Left renal cortex interstitium (tissue), 4 donors: ENCODE measurements at regions not wholly inside any gene's neighbourhood (a gene's known extent, or its start where the extent isn't known, plus 50 kb on each side); places are given as distances from the start of the nearest gene placed in this dataset.

Source experiments
- DNase-seq, 4 donors: peaks; one replicate each; pipeline ENCODE4 v3.0.0-alpha.2; 2013; ENCODE audit warnings: low read depth in 4 of 4, low spot score in 2 of 4, missing footprints in 1 of 4

GRCh38 chr3:94564247-94564646, 501.4 kb downstream of the NSUN3 start:
- DNase-seq: no peak

GRCh38 chr3:94568041-94568440, 505.2 kb downstream of the NSUN3 start:
- no peak for DNase-seq

GRCh38 chr3:94573337-94573736, 510.5 kb downstream of the NSUN3 start:
- DNase-seq: no peak

GRCh38 chr3:94587291-94587690, 524.4 kb downstream of the NSUN3 start:
- no peak for DNase-seq

GRCh38 chr3:94593526-94594150, 530.8 kb downstream of the NSUN3 start:
- DNase-seq: no peak

GRCh38 chr3:94596141-94596540, 533.3 kb downstream of the NSUN3 start:
- DNase-seq: no peak

- no peak for DNase-seq
Observed at GRCh38 chr3:94596887-94597566, 534.2 kb downstream of the NSUN3 start.

GRCh38 chr3:94607778-94608177, 544.9 kb downstream of the NSUN3 start:
- no peak for DNase-seq

- no peak for DNase-seq
Observed at GRCh38 chr3:94609908-94610307, 547.0 kb downstream of the NSUN3 start.

- DNase-seq: no peak
Observed at GRCh38 chr3:94611596-94611995, 548.7 kb downstream of the NSUN3 start.

GRCh38 chr3:94612631-94613030, 549.8 kb downstream of the NSUN3 start:
- no peak for DNase-seq

GRCh38 chr3:94614192-94614591, 551.3 kb downstream of the NSUN3 start:
- DNase-seq: no peak

GRCh38 chr3:94615275-94616065, 552.6 kb downstream of the NSUN3 start:
- DNase-seq: no peak

GRCh38 chr3:94616833-94617232, 554.0 kb downstream of the NSUN3 start:
- no peak for DNase-seq

GRCh38 chr3:94617312-94617711, 554.5 kb downstream of the NSUN3 start:
- DNase-seq: no peak

GRCh38 chr3:94619643-94620042, 556.8 kb downstream of the NSUN3 start:
- no peak for DNase-seq

- no peak for DNase-seq
Observed at GRCh38 chr3:94626573-94626972, 563.7 kb downstream of the NSUN3 start.

GRCh38 chr3:94627689-94628088, 564.8 kb downstream of the NSUN3 start:
- DNase-seq: no peak

- no peak for DNase-seq
Observed at GRCh38 chr3:94643400-94643799, 580.5 kb downstream of the NSUN3 start.

GRCh38 chr3:94645790-94646189, 582.9 kb downstream of the NSUN3 start:
- no peak for DNase-seq

- DNase-seq: no peak
Observed at GRCh38 chr3:94647131-94647530, 584.3 kb downstream of the NSUN3 start.
